ENCODE measurements at regions not wholly inside any gene's neighbourhood (a gene's known extent, or its start where the extent isn't known, plus 50 kb on each side); places are given as distances from the start of the nearest gene placed in this dataset.

DNA sequence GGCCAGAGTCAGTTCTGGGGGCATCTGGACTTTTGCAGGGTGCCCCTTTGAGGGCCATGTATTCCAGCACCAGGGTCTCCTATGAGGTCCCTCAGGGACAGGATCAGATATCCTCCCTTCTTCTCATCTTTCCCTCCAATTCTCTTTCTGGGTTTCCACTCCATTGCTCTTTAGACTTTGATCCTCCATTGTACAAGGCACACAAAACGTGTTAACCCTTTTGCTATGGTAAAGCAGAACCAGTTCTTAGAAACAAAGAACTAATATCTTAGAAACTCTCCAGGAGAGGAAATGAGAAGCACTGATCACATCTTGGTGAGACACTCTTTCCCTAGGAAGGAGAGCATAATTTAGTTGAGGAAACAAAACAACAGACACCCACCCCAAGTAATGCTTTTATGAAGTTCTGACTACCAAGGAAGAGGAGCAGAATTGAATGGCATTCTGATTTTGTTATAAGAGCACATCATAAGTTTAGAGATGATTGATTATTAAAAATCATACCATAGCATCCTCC, 200.7 kb upstream of the NPY2R start:
- TF ChIP-seq CTCF (conservative IDR thresholded peaks at IDR 0.05) (no peak), ZFX (IDR thresholded peaks at IDR 0.05) (no peak)
